Stimulated activated CD8-positive, alpha-beta memory T cell treated with anti-CD3 and anti-CD28 coated beads, Interleukin-15, amount 100 ng/mL, for 4 hours (primary cell): ENCODE measurements at regions not wholly inside any gene's neighbourhood (a gene's known extent, or its start where the extent isn't known, plus 50 kb on each side); places are given as distances from the start of the nearest gene placed in this dataset.
"Not testable (repeated sequence)": the region's sequence is repeated elsewhere in the genome, so short reads cannot be mapped to it uniquely, and the experiment has no call there.

Experiments
- DNase-seq, 2 donors: peaks; one replicate each; pipeline ENCODE4 v3.0.0-alpha.2; 2020; ENCODE audit warnings: low read depth in 2 of 2

DNA sequence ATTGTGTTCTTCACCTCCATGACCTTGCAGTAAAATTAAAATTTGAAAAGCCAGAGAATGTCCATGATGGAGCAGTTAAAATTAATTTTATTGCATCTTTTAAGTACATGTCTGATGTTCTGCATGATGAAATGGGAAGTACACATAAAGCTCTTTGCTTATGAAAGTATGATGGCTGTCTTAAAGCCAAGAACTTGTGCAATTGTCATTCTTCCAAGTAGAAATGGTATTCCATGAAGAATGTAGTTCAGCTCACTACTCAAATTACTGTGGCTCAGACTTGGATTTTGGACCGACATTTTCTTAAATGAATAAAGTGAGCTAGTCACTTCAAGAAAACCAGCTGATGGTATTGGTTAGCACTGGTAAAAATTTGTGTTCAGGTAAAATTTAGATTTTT is 161.7 kb upstream of the CXCL13 start:
- DNase-seq: no peak

DNA sequence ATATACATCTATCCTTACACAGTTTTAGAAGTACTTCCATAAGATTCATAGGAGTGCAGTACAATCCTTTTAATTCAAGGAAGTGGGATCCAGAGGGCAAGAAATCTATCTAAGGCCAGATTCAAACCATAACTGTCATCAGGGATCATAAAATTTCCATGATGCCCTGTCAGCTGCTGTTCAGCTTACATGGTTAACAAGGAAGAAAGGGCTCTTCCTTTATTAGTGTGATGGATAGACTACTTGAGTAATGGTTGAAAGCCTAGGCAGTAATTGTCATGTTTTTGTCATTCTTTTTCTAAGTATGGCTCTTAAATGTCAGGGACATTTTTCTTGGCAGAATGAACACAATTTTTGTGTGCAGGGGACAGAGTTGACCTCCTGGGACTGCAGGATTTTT is 159.8 kb upstream of the CXCL13 start:
- DNase-seq: no peak

DNA sequence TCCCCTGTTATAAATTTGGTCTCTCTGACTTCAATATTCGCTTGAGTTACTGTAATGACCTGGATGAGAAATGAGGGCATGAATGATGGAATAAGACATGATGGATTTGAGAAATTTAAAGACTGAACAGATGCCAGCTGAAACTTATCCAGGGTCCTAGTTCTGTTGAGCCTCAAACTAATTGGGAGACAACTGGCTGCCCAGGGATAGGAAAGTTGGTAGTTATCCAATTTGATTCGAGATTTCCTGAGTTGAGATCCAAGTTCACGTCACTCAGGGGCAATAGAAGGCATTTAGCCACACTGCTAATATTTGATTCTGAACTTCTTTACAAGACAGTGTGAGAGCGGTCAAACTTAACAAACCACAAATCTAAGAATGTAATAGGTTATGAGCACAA is 159.0 kb upstream of the CXCL13 start:
- no peak for DNase-seq

DNA sequence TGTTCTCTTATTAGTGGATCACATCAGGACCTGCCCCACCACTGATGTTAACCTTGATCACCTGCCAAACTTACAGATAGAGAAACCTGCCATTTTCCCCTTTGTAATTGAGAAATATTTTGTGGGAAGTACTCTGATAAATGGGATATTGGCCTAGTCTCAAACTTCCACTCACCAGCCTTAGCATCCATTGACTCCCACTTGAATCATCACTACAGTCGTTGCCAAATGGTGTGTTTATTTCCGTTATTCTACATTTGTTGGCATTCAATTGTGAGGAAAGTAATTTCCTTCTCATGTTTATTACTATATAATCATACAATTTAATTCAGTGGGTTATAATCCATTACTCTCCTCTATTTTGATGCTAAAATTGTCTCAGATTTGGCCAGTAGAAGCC is 156.4 kb upstream of the CXCL13 start:
- DNase-seq: no peak

DNA sequence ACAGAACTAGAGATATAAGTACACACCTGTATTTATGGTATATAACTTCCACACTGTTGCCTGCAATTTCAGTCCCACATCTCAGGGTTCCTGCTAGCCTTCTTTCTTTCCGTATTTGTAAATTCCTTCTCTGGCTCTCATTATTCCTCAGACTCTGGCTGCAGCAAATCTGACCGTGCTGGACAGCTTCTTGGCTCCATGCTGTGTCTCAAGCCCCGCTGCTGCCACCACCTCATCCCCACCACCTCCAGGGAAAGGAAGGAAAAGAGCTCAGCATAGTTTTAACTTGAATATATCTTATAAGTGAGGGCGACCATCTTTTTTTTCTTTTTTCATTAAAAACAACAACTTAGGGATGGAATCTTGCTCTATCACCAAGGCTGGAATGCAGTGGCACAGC is 155.6 kb upstream of the CXCL13 start:
- no peak for DNase-seq

DNA sequence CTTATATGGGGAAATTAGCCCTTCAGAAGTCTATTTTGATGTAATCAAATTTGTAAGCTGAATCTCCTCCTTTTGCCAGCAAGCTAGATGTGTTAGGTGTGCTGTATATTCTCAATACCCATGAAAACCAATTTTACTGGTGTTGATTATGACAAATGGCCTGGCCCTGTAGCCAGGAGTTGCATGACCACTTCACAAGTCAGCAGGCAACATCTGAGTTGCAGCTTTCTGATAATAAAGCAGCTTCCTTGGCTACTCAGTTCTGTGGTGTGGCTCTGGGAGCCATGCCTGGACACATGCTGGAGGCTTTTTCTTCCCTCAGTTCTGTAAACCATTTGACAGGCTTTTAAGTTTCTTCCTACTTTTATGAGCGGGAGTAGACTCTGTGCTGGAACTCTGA is 154.1 kb upstream of the CXCL13 start:
- no peak for DNase-seq

DNA sequence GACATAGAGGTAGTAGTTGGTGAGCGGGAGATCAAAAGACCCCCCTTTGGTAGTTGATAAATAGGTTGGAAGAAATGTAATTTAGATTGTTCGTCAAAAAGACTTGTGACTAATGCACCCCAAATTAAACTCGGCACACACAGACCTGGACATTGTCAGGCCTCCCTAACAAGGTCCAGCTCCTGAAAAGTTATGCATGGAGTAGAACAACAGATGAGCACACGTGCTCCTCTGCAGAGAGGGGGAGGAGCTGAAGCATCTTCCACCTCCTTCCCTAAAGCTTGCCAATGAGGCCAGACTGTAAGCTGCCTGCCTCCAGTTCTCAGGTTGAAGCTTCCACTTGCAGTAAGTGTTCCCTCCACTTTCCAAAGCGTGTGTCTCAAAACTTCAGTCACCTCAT is 153.5 kb upstream of the CXCL13 start:
- not testable (repeated sequence) for DNase-seq

DNA sequence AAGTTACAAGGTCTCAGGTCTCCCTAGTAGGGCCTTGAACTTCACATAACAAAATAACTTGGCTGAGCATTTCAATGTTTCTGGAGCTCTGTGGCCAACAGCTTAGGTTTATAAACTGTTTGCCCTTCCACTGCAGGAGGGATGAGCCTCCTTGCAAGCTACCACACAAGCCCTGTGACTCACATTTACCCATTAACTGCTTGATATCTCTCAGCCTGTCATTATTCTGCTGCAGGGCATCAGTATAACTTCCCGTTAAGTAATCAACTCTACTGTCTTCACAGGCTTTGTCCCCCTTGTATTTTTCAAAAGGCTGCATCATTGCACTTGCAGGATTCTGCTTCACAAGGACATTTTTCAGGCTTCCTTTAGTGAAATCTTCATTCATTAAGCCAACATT is 151.7 kb upstream of the CXCL13 start:
- DNase-seq: no peak

DNA sequence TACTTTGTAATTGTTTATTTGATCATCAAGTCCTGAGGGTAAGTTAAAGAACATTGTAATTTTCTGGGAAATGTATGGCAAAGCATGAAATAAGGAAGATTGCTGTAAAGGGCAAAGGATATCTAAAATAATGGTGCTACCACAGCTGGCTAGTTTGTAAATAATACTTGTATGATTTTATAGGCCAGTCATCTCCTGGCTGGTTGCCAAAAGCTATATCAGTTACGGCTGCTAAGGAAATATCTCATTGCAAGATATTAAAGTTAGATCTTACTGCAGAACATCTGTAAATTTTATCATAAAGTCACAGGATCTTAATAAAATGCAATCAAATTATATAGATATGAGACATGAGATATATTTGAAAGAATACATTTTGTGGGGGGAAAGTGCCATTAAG is 150.8 kb upstream of the CXCL13 start:
- DNase-seq: no peak

DNA sequence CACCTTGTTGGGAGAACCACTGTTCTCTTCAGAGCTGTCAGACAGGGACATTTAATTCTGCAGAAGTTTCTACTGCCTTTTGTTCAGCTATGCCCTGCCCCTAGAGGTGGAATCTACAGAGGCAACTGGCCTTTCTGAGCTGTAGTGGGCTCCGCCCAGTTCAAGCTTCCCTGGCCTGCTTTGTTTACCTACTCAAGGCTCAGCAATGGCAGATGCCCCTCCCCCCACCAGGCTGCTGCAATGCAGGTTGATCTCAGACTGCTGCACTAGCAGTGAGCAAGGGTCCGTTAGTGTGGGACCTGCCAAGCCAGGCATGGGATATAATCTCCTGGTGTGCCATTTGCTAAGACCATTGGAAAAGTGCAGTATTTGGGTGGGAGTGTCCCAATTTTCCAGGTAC is 141.5 kb upstream of the CXCL13 start:
- DNase-seq: not testable (repeated sequence)

DNA sequence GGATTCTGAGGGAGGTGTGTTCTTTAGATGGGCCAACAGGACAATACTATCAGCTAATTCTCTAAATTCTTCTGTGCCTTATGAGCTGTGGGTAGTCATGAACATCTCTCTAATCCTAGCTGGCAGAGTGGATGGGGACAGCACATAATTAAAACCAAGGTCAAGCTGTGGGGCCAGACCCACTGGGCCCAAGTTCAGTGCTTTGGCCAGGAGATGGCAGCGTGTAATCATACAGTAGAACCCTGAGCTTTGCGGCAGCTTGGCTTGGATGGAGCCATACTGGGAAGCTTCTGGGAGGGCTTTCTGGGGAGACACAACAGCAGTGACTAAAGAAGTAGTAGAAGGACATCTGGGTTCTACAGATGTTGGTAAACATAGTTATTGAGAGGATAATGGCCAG is 140.3 kb upstream of the CXCL13 start:
- no peak for DNase-seq

DNA sequence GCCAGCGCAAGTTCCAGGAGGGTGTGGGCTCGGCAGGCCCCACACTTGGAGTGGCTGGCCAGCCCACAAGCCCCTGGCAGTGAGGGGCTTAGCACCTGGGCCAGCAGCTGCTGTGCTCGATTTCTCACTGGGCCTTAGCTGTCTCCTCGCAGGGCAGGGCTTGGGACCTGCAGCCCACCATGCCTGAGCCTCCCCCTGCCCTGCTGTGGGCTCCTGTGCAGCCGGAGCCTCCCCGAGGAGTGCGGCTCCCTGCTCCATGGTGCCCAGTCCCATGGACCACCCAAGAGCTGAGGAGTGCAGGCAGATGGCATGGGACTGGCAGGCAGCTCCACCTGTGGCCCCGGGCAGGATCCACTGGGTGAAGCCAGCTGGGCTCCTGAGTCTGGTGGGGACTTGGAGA is 139.2 kb upstream of the CXCL13 start:
- no peak for DNase-seq

DNA sequence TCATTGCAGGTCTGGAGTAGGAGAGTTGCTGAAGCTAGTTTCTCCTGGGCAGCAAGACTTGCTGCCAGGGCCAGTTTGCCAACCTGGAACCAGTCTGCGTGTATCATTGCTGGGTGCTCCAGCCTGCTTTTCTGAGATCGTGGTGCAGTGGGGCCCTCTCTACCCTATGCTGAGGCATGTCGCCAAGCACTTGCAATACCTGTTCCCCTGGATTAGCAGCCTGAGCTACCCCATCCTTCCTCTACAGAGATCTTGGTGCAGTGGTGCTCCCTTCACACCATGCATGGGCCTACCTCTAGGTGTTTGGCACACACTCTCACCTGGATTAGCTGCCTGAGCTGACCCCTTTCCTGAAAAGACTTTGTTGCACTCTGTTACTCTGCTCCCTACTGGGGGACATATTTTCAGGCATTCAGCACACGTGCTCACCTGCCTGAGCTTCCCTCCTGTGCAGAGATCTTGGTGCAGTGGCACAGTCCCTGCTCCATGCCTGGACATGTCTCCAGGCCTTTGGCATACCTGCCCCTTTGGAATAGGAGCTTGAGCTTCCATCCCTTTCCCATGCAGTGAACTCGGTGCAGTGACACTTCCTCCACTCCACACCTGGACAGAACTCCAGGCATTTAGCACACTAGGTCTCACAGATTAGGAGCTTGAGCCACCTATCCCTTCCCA is 133.7 kb upstream of the CXCL13 start:
- DNase-seq: no peak

DNA sequence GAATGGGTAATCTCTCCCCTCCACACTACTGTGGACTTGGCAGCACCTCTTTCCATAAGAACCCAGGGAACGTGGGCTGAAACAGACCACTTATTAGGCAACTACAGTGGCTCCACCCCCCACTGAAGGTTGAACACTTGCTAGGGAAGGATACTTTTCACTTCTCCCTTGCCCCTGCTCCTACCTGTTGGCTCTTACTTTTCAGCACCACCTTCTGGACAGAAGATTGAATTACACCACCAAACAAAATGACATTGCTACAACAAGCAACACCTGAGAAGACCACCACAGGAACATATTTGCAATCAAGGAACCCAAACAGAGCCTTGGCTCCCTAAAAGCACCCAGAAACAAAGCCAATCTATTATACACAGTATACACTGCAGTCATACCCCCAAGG is 132.1 kb upstream of the CXCL13 start:
- DNase-seq: no peak

DNA sequence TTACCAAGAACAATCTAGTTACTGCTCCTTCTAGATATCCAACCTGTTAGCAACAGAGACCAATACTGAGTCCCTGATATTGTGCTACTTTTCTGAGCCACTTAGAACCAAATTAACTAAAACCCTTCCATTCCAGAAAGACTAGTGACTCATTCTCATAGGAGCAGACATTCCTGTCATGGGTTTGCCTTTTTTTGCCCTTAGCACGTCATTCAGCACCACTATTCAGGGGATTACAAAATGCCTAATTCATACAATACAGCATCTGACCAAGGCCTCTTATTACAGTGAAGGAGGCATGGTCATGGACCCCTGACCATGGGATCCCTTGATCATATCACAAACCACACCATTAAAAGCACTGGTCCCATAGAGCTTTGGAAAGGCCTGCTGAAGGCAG is 123.8 kb upstream of the CXCL13 start:
- DNase-seq: no peak

DNA sequence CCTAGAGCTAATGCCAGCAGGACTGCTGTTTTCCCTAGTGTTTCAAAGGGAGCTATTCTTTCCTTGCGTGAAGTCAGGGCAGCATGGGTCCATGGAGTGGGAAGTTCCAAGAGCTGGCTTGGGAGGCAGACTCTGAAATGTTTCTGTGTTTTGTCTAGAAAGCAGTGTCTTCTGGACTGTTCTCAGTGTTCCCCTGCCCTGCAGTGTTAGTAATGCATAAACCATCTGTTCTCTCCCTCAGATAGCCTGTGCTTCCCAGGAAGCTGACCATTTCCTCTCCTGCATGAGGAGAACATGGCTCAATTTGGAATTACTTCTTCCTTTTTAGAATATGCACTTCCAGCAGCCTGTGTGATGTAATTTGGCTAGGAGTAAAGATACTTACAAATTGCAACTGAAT is 116.7 kb upstream of the CXCL13 start:
- no peak for DNase-seq

DNA sequence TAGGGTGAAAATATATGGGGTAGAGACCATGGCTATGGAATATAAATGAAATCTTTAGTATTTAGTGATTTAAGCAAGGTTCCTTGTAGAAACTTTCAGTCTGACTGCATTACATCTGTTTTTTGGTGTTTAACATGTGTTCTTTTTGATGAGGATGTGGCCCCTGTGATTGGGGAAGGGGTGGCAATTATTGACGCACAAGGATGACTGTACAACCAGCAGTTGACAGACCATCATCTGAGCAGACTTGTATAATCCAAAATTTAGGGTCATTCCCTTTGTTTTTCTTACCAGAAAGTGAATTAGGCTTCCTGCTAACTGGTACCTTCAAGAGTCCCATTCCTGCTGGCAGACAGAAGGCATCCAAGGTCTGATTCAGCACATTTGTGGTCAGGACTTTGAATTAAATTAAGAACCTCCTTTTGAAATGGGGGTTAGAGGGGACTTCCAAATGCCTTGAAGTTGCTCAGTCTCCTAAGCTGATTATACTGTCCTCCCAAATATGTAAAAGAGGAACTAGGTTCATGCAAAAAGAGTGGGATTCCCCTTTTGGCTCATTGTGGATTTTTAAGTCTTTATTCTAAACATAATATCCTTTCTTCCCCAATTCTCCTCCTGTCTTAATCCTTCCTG is 112.4 kb upstream of the CXCL13 start:
- no peak for DNase-seq

DNA sequence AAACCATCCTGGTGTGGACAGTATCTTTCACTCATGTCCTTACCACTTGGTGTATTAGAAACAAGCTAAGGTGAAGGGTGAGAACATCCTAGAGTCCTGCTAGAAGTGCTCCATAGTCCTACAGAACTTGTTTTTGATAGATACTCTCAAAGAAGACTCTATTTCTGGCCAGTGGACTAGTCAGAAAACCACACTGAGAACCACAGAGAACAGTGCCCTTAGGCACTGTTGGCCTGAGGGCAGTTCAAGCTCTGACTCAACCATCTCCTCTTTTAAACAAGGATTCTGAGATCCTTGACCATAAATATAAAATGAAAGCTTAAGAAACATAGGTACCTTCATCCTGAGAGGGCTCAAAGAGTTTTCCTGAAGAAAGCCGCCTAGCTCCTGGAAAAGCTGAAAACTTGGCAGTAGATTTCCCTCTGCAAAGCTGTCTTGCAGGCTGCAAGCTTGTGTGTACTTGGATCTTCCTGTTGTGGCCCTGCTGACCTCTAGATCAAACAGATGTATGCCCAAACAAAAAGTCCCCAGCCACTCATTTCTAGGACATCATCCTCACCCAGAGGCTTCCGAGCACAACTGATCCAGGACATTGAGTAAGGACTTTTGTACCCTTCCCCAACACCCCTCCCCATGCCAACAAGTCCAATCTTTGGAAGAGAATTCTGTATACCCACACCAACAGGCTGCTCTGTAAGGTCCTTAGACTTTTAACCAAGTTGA is 111.6 kb upstream of the CXCL13 start:
- DNase-seq: no peak

DNA sequence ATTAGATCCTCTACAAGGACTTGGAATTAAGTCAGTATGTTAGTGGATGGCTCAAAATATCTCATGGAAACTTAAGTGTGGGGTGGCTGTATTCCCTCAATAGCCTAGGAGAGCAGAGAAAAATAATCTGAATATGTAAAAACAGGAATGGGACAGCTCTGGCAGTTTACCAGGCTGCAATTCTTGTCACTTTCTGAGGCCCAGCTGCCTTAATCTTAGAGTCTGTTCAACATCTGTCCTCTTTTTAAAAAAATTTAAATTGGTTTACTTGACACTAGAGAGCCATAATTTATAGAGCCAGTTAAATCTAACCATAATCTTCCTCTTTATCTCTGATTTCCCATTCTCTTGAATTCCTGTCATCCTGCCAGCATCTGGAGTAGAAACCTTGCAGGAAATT is 109.2 kb upstream of the CXCL13 start:
- DNase-seq: no peak

DNA sequence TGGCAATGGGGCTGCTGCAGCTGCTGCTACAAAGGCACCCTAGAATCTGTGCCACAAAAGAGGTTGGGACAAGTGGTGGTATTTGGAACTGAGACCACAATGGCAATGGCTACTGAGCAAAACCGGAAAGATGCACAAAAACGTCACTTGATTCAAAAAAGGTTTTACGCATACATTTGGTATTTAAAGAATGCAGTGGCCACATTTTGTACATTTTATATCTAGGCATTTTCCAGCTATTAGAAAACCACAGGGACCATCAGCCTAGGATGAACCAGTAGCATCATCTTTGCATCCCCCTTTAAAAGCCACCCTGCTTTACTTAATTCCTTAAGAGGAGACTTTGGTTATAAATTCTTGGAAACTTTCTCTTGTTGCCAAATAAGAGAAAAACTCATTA is 104.8 kb upstream of the CXCL13 start:
- no peak for DNase-seq

DNA sequence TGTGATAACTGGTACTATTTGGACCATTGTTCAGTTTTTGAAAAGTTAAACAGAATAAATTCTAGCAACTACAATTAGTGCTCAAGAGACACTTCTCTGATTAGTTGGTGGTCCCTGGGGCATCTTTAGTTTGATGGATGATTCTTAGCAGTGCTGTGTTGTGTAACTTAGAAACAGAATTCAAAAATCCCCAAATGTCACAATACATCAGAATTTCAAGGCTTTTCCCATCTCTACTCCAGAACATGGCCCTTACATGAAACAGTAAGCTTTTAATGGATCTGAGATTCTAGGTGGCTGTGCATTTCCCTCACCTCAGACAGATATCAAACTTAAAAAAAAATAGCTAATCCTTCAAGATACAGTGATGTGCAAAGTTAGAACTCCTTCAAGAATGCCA is 104.4 kb upstream of the CXCL13 start:
- DNase-seq: no peak

DNA sequence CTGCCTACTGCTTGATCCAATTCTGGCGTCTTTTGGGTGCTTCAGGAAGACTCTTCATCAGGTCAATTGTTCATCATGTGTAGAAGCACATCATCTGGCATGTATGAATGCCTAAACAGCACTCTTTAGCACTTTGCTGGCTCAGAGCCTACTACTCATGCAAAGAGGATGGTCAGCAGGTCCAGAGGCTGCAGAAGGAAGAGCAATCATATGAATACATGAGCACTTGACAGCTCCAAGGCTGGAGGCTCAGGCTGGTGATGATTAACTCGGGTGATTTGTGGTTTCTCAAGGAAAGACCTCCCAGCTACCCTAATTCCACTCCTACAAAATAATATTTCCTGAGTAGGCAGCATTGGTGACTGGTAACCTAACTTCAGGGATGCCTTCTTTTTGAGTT is 103.8 kb upstream of the CXCL13 start:
- no peak for DNase-seq

DNA sequence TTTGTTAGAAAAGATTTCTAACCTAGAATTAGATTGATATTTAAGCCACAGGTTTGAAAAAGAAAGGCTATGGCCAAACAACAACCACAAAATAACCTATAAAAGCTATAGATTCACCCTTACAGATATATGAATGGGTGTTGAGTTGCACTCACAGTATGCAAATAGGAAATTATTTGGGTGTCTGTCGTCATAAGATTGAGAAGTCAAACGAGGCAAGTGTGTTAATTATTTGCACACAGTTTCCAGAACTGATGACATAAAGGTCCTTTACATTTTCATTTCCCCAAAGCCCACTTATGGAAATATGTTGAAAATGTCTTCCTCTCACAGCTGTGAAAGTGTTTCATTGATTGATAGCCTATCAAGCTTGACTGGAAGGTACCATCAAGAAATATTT is 101.2 kb upstream of the CXCL13 start:
- DNase-seq: no peak
